ENCODE measurements at regions not wholly inside any gene's neighbourhood (a gene's known extent, or its start where the extent isn't known, plus 50 kb on each side); places are given as distances from the start of the nearest gene placed in this dataset.

DNA sequence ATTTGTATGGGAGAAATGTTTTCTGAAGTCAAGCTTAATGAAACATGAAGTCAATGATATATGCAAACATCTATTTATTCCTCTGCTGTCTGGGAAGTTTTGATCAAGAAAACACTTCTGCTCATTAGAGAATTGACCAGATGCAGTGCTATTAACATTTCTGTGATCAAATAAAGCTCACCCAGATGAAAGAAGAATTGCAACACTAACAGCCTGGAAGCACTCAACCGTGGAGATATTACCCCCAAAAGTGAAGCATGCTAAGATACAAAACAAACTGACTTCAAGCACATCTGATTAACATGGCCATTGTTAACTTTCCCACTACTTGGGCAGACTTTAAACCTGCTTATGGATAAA is 73.7 kb upstream of the GUCY1A1 start:
- H3K27me3 ChIP-seq (ENCODE audit: insufficient read depth), result no peaks in the 10 kb centered on the region
- POLR2A ChIA-PET, result interaction anchor here (0.6 kb wide), 1 partner anchor 361 kb away, joined by 3 read pairs; the partner anchor contains the start of gene CTSO
- no peaks in the 10 kb centered on the region for H3K9me3 ChIP-seq
- H3K4me2 ChIP-seq, result no peak overlapping the region
- no peak overlapping the region for H3K9ac ChIP-seq
- peak; percentile 14 for DNase-seq
- no peaks in the 10 kb centered on the region for H3K36me3 ChIP-seq (replicated peaks in 1 of 2; ENCODE audit: control insufficient read depth in 1 of 2, insufficient read depth in 2 of 2, low read length in 1 of 2)
- H3F3A ChIP-seq (replicated peaks; ENCODE audit: insufficient read depth), result no peaks in the 10 kb centered on the region
- no peaks in the 10 kb centered on the region for H4K20me1 ChIP-seq (ENCODE audit: insufficient read depth)
- TF ChIP-seq NRF1 (IDR thresholded peaks at IDR 0.05; ENCODE audit: low read depth, low read length), result no peak
- TF ChIP-seq NFIC (IDR thresholded peaks at IDR 0.05; ENCODE audit: borderline replicate concordance), result no peak
- no peak for TF ChIP-seq TEAD4 (IDR thresholded peaks at IDR 0.05; ENCODE audit: borderline replicate concordance, insufficient read depth)
- TF ChIP-seq, protein P1, sequence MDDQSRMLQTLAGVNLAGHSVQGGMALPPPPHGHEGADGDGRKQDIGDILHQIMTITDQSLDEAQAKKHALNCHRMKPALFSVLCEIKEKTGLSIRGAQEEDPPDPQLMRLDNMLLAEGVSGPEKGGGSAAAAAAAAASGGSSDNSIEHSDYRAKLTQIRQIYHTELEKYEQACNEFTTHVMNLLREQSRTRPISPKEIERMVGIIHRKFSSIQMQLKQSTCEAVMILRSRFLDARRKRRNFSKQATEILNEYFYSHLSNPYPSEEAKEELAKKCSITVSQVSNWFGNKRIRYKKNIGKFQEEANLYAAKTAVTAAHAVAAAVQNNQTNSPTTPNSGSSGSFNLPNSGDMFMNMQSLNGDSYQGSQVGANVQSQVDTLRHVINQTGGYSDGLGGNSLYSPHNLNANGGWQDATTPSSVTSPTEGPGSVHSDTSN (IDR thresholded peaks at IDR 0.05), result no peak
- TF ChIP-seq, protein P2, sequence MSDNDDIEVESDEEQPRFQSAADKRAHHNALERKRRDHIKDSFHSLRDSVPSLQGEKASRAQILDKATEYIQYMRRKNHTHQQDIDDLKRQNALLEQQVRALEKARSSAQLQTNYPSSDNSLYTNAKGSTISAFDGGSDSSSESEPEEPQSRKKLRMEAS (IDR thresholded peaks at IDR 0.05; ENCODE audit: low read depth), result no peak
- peak; percentile 4 for TF ChIP-seq GATA2 (CRISPR knock-in tag; IDR thresholded peaks at IDR 0.05)
- no peak for TF ChIP-seq FOSL2 (IDR thresholded peaks at IDR 0.05; ENCODE audit: borderline replicate concordance, low read depth)
- TF ChIP-seq MEF2A (IDR thresholded peaks at IDR 0.05; ENCODE audit: borderline replicate concordance, low read depth), result no peak
- TF ChIP-seq EP300 (IDR thresholded peaks at IDR 0.05; ENCODE audit: borderline replicate concordance in 1 of 2, low read depth in 1 of 2, low read length in 1 of 2), result peak in 1 of 2 experiments; percentile 38; a peak in 1 of 4 replicates
- TF ChIP-seq RCOR1 (IDR thresholded peaks at IDR 0.05; ENCODE audit: low read length), result no peak
- H3K79me2 ChIP-seq (ENCODE audit: insufficient read depth), result no peaks in the 10 kb centered on the region
- H3K9me2 ChIP-seq, result no peaks in the 10 kb centered on the region
- WGBS (ENCODE audit: low lambda C conversion rate), result 0% methylated on average over 1 of the region's 1 CpG
- CTCF ChIA-PET, result interaction anchor here (1.2 kb wide), 1 partner anchor 166 kb away, joined by 4 read pairs; the partner anchor contains the start of gene GUCY1B1
- no peak overlapping the region for H3K4me3 ChIP-seq (ENCODE audit: low read depth in 2 of 2, low read length in 1 of 2)
- H3K27ac ChIP-seq (ENCODE audit: low read depth in 2 of 2, low read length in 1 of 2), result peak overlapping the region in 1 of 2 experiments; percentile 86; a peak in 2 of 4 replicates
- H3K4me1 ChIP-seq (ENCODE audit: control insufficient read depth in 1 of 2, insufficient read depth in 2 of 2, low read depth in 1 of 2, low read length in 1 of 2), result peaks cover 0 to 10% of the 10 kb centered on the region in 2 experiments; a peak in 2 of 4 replicates
- no peak overlapping the region for H2AFZ ChIP-seq (ENCODE audit: low read depth)

DNA sequence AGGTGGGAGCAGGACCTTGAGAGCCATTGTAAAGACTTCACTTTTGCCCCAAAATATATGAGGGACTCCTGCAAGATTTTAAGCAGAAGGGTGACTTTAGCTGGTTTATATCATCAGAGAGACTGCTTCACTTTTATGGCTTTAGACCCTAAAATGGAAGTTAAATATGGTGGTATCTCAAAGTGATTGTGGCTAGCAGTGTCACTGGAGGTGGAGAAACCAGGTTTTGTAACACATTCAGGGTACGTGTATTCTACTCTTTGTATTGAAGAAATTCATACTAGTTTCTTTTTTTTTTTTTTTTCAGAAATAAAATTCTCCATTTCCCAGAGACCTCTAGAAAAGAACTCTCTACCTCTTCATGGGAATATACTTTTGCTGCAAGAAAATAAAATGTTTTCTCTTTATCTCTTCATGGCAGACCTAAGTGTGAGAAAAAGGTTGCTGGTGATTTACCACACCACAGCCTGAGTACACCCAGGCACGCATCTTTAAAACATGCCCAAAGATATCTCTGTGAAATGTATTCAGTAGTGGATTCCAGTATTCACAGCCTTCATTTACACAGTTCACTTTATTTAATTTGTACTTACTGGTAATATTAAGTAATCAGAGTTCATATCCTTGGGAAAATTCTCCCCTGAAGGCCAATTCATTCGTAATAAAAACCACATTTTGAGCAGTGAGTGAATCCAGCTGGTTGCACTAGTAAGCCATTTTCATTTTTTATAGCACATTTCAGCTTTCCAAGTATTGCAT is 74.3 kb upstream of the GUCY1A1 start:
- POLR2A ChIA-PET, result interaction anchor here (0.6 kb wide), 1 partner anchor 362 kb away, joined by 3 read pairs; the partner anchor contains the start of gene CTSO
- TF ChIP-seq RAD21 (IDR thresholded peaks at IDR 0.05; ENCODE audit: low read length) (peak; percentile 31), YY1 (IDR thresholded peaks at IDR 0.05; ENCODE audit: low read depth) (no peak), EP300 (IDR thresholded peaks at IDR 0.05; ENCODE audit: borderline replicate concordance in 1 of 2, low read depth in 1 of 2, low read length in 1 of 2) (peak in 1 of 2 experiments; percentile 71; a peak in 2 of 4 replicates), TCF12 (IDR thresholded peaks at IDR 0.05) (peak; percentile 63), TEAD4 (IDR thresholded peaks at IDR 0.05; ENCODE audit: borderline replicate concordance, insufficient read depth) (no peak), CHD2 (IDR thresholded peaks at IDR 0.05; ENCODE audit: low read length, partially characterized antibody) (peak; percentile 31), GATA2 (CRISPR knock-in tag; IDR thresholded peaks at IDR 0.05) (peak; percentile 48; the same call in 1 of the 2 replicates), POLR2AphosphoS5 (IDR thresholded peaks at IDR 0.05; ENCODE audit: low read depth, low read length) (peak; percentile 24; the same call in 1 of the 2 replicates), RCOR1 (IDR thresholded peaks at IDR 0.05; ENCODE audit: low read length) (peak; percentile 79)
- TF ChIP-seq, protein P1 (IDR thresholded peaks at IDR 0.05), result no peak; the same call in 1 of the 2 replicates
- 42% methylated on average over 3 of the region's 3 CpGs for WGBS (ENCODE audit: low lambda C conversion rate)
- H4K20me1 ChIP-seq (ENCODE audit: insufficient read depth), result no peaks in the 10 kb centered on the region
- CTCF ChIA-PET, result interaction anchor here (1.1 to 1.2 kb wide), 2 partner anchors 20 to 166 kb away, joined by 3 to 4 read pairs; partner anchors contain the start of gene GUCY1B1
- H3K9me3 ChIP-seq, result no peaks in the 10 kb centered on the region
- H2AFZ ChIP-seq (ENCODE audit: low read depth), result no peak overlapping the region
- no peaks in the 10 kb centered on the region for H3K79me2 ChIP-seq (ENCODE audit: insufficient read depth)
- H3K27me3 ChIP-seq (ENCODE audit: insufficient read depth), result no peaks in the 10 kb centered on the region
- no peak overlapping the region for H3K4me3 ChIP-seq (ENCODE audit: low read depth in 2 of 2, low read length in 1 of 2)
- no peaks in the 10 kb centered on the region for H3F3A ChIP-seq (replicated peaks; ENCODE audit: insufficient read depth)
- DNase-seq, result peak; percentile 27
- H3K36me3 ChIP-seq (replicated peaks in 1 of 2; ENCODE audit: control insufficient read depth in 1 of 2, insufficient read depth in 2 of 2, low read length in 1 of 2), result no peaks in the 10 kb centered on the region
- H3K4me2 ChIP-seq, result no peak overlapping the region
- H3K9ac ChIP-seq, result no peak overlapping the region
- H3K9me2 ChIP-seq, result no peaks in the 10 kb centered on the region
- peak overlapping the region in 1 of 2 experiments; percentile 86; a peak in 2 of 4 replicates for H3K27ac ChIP-seq (ENCODE audit: low read depth in 2 of 2, low read length in 1 of 2)
- H3K4me1 ChIP-seq (ENCODE audit: control insufficient read depth in 1 of 2, insufficient read depth in 2 of 2, low read depth in 1 of 2, low read length in 1 of 2), result peaks cover 0 to 10% of the 10 kb centered on the region in 2 experiments; a peak in 2 of 4 replicates
